HS-27A (cell line): ENCODE measurements at regions not wholly inside any gene's neighbourhood (a gene's known extent, or its start where the extent isn't known, plus 50 kb on each side); places are given as distances from the start of the nearest gene placed in this dataset.
A peak's percentile ranks its signal among the peaks of the same experiment; 100 is the strongest.

Experiments used
- DNase-seq: peaks from one replicate; pipeline ENCODE4 v3.0.0-alpha.2; 2012; ENCODE audit warnings: low read depth, missing footprints

DNA sequence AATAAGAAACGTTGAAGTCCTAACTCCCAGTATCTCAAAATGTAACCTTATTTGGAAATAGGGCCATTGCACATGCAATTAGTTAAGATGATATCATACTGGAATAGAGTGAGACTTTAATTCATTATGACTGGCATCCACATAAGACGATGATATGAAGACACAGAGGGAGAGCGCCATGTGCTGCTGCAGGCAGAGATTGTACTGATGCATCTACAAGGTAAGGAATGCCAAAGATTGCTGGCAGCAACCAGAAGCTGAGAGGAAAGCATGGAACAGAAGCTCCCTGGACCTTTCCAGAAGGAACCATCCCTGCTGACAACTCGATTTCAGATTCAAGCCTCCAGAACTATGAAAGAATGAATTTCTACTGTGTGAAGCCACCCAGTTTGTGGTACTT, 697.0 kb upstream of the INTU start:
- DNase-seq = no peak

GRCh38 chr4:126937342-126937741, 695.4 kb upstream of the INTU start:
- no peak for DNase-seq

GRCh38 chr4:126937846-126938422, 694.8 kb upstream of the INTU start:
- DNase-seq = no peak

DNA sequence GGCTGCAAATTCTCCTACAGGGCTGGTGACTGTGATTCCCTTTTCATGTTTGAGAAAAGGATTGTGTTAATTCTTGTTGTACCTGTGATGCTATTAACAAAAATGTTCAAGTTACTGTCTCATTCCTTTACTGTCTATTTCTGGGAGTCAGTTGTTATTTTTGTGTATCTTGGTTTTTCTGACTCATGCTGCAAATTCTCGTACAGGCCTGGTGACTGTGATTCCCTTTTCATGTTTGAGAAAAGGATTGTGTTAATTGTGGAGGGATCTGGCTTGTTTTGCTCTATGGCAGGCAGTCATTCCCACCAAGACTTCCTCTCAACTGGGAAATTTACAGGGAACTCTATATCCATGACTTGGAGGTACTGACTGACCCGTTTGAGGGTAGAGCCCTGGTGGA, 693.4 kb upstream of the INTU start:
- no peak for DNase-seq

GRCh38 chr4:126947536-126947935, 685.2 kb upstream of the INTU start:
- no peak for DNase-seq

DNA sequence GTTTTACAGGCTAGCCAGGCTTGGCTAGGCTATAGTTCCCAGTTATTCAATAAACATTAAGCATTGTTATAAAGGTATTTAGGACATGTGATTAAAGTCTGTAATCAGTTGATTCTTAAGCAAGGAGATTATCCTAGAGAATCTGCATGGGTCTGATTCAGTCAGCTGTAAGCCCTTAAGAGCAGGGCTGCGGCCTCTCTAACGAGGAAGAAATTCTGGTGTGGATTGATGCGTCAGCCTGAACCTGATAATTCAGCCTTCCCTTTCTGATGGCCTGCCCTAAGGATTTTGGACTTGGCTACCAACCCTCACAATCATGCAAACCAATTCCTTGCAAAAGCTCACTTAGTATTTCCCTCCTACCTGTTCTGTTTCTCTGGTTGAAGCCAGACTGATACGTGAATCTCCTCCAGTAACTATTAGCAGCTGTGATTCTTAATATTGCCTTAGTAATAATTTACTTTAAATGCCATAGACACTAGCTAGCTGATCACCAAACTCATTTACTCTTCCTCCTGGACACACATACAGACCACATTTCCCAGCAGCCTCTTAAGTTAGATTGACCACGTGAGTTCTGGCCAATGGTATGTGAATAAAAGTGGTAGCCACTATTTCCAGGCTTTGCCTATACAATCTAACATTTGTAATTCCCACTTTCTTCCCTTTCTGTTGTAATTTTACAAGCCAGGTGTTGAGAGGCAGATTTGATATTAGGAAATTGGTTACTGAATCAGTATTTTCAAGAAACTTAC, 678.0 kb upstream of the INTU start:
- DNase-seq = no peak

DNA sequence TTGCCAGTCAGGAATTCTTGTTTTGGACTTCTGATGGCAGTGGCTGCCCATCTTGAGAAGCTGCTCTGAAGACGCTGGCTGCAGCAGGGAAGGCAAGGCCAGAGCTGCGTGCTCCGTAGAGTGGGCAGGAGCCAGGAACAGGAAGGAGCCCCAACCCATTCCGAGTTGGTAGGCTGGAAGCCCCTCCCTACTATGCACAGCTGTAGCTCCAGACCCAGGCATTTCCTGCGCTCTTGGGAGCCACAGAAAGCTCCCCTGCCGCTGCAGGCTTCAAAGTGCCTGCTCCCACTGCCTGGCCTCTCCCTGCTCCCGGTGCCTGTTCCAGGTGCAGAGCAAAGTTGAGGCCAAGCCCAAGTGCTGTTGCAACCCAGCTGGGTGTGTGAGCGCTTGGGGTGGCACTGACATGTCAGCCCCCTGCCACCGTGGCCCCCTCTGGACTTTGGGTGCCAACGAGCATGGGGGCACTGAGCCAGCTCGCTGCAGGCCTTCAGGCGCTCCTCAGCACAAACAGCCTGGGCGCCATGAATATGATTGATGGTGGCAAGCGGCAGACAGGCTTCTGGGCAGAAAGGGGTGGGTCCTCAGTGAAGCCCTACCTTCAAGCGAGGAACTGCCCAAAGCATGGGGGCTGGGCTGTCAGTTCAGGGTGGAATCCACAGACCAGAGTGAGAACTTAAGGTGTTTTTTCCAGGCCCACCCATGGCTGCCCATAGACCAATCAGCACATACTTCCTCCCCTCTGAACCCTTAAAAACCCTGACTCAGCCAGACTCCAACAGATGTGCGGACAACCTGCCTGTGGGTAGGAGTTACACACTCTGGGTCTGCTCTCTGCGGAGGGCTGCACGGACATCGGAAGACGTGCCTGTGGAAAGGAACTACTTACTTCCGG, 677.2 kb upstream of the INTU start:
- DNase-seq = no peak

GRCh38 chr4:126956184-126956897, 676.4 kb upstream of the INTU start:
- DNase-seq = no peak

GRCh38 chr4:126957556-126957955, 675.2 kb upstream of the INTU start:
- no peak for DNase-seq

- no peak for DNase-seq
These were observed 674.8 kb upstream of the INTU start for GRCh38 chr4:126957987-126958386.

GRCh38 chr4:126958482-126958881, 674.3 kb upstream of the INTU start:
- DNase-seq = no peak

DNA sequence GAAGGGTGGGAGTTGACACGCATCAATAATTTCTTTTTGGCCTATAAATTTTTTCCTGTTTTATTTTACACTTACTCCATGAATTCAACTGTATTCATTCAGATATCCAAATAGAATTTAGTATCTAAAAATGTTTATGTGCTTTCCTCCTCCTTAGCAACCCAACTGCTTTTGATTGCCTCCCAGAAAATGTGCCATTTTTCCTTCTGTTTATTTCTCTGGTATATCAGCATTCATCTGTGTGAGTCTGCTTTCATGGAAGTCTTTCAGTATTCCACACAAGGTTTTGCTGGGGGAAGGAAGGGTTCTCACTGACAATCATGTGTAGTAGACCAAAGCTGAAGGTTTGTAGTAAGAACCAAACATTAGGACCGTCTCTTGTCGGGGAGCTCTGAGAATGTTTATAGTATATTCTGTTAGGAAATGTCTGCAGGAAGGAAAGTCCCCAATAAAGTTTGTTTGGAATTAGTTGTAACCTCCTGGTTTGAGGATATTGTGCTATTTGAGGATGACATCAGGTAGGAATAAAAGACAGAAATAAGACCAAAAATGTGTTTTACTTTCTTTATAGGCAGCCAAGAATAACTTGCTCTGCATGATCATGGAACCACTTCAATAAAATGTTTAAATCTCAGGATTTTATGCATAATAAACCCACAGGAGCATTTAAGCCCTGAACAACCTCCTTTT, 673.6 kb upstream of the INTU start:
- DNase-seq = no peak

DNA sequence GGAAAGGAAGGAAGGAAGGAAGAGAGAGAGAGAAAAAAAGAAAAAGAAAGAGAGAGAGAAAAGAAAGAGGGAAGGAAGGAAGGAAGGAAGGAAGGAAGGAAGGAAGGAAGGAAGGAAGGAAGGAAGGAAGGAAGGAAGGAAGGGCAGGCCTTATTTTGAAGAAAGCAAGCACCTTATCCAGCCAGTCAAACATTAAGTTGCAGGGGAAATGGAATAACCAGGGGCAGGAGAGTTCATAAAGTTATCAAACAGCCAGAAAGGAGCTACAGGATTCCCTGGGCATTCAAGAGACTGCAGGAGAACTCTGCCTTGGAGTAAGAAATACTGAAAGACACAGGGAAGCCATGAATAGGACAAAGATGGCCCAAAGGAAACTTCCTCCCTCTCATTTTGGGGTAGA, 672.0 kb upstream of the INTU start:
- DNase-seq = no peak

- DNase-seq = no peak
These were observed 671.1 kb upstream of the INTU start for GRCh38 chr4:126961661-126962060.

GRCh38 chr4:126965877-126966276, 666.9 kb upstream of the INTU start:
- no peak for DNase-seq

GRCh38 chr4:126969360-126970235, 663.2 kb upstream of the INTU start:
- DNase-seq = no peak

DNA sequence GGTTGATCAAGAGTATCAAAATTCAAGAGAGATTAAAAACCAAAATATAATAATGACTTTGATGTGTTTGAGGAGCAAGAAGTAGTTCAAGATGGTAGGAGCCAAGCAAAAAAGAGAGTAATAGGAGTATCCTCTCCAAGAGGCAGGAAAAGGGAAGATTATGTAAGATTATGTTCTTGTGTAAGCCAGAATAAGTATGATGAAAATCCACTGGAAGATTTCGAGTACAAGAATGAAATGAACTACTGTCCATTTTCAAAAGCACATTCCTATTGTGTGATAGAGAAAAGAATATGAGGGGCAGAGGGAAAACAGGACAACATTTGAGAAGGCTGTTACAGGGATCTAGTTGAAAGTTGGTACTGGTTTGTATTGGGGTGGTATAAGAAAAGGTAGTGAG, 659.6 kb upstream of the INTU start:
- DNase-seq = no peak

GRCh38 chr4:126976850-126977632, 655.7 kb upstream of the INTU start:
- no peak for DNase-seq

- no peak for DNase-seq
These were observed 646.8 kb upstream of the INTU start for GRCh38 chr4:126986005-126986404.

DNA sequence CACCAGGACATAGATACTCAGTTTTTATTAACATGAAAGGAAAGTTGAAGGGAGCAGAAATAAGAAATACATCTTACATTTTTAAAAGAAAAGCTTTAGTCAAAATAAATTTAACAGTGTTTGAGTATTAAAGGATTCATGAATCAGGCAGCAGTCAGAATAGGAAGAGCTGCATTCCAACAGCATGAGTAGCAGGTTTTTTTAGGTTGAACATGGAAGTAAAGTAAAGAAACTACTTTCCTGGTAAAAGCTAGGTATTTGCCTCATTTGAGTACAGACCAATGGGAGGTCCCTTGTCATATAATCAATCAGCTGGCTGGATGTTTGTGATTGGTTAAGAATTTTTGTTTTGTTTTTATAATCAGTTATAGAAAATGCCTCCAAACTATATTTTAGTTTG, 645.9 kb upstream of the INTU start:
- peak; percentile 12 for DNase-seq
